Esophagus squamous epithelium (tissue), 4 donors: ENCODE measurements at regions not wholly inside any gene's neighbourhood (a gene's known extent, or its start where the extent isn't known, plus 50 kb on each side); places are given as distances from the start of the nearest gene placed in this dataset.

Experiments used
- CTCF ChIP-seq, 6 experiments: fragments of 450-650 bp in 4 of 6; fragments of 200-600 bp in 2 of 6; sonication (generic) in 2 of 6; IDR thresholded peaks; one replicate each; pipeline ENCODE4 v1.5.1; 2016 to 2019; ENCODE audit warnings: antibody characterized with exemption in 6 of 6, mild to moderate bottlenecking in 4 of 6, moderate library complexity in 4 of 6
- POLR2A ChIP-seq, 4 donors: fragments of 450-650 bp; IDR thresholded peaks; one replicate each; pipeline ENCODE4 v1.6.1; 2017; ENCODE audit warnings: antibody characterized with exemption in 4 of 4, mild to moderate bottlenecking in 4 of 4, moderate library complexity in 3 of 4

GRCh38 chr2:184154438-184154837, 443.9 kb upstream of the ZNF804A start:
- TF ChIP-seq CTCF (IDR thresholded peaks at IDR 0.05) (no peak), POLR2A (IDR thresholded peaks at IDR 0.05) (no peak)
